Neural cell (in vitro differentiated cells): ENCODE measurements at regions not wholly inside any gene's neighbourhood (a gene's known extent, or its start where the extent isn't known, plus 50 kb on each side); places are given as distances from the start of the nearest gene placed in this dataset.

Source experiments
- H2AFZ ChIP-seq: fragments of 200-600, 300-800 bp; sonication (generic), shearing (Covaris generic); 2 replicates; pipeline ENCODE4 v1.6.0; 2014; ENCODE audit warnings: low read depth, mild to moderate bottlenecking, antibody characterized with exemption, low read length, moderate library complexity
- H3F3A ChIP-seq: fragments of 200-600 bp; shearing (Covaris generic); 2 replicates; pipeline ENCODE4 v1.6.1; 2016; ENCODE audit warnings: mild to moderate bottlenecking, moderate library complexity, mixed read lengths, antibody characterized with exemption, low read length; ENCODE audit not compliant: insufficient read depth, poor library complexity, severe bottlenecking
- H3K27ac ChIP-seq: fragments of 200-600, 300-800 bp; sonication (generic), shearing (Covaris generic); 2 replicates; pipeline ENCODE4 v1.5.1; 2014; ENCODE audit warnings: mild to moderate bottlenecking, low read length, moderate library complexity
- H3K27me3 ChIP-seq: fragments of 300-800, 200-600 bp; sonication (generic), shearing (Covaris generic); 2 replicates; pipeline ENCODE4 v1.6.0; 2014; ENCODE audit warnings: mild to moderate bottlenecking, low read depth, low read length, moderate library complexity; ENCODE audit not compliant: insufficient read depth
- H3K36me3 ChIP-seq: fragments of 300-800, 200-600 bp; sonication (generic), shearing (Covaris generic); 2 replicates; pipeline ENCODE4 v1.5.1; 2014; ENCODE audit warnings: mild to moderate bottlenecking, antibody characterized with exemption, low read length, moderate library complexity; ENCODE audit not compliant: insufficient read depth
- H3K4me2 ChIP-seq: fragments of 300-800, 200-600 bp; sonication (generic), shearing (Covaris generic); 2 replicates; pipeline ENCODE4 v1.6.0; 2014; ENCODE audit warnings: mild to moderate bottlenecking, low read length
- H3K4me3 ChIP-seq: fragments of 300-800, 200-600 bp; sonication (generic), shearing (Covaris generic); 2 replicates; pipeline ENCODE4 v1.5.1; 2014; ENCODE audit warnings: mild to moderate bottlenecking, low read length, moderate library complexity
- H3K79me2 ChIP-seq: fragments of 200-600 bp; shearing (Covaris generic); replicated peaks from 2 replicates; pipeline ENCODE4 v1.6.0; 2014; ENCODE audit warnings: mild to moderate bottlenecking, low read length, moderate library complexity; ENCODE audit not compliant: insufficient read depth
- H3K9ac ChIP-seq: fragments of 300-800, 200-600 bp; sonication (generic), shearing (Covaris generic); 2 replicates; pipeline ENCODE4 v1.6.1; 2016; ENCODE audit warnings: mild to moderate bottlenecking, low read length, mixed read lengths
- H3K9me2 ChIP-seq: fragments of 200-600 bp; shearing (Covaris generic); 2 replicates; pipeline ENCODE4 v1.6.1; 2016; ENCODE audit warnings: mild to moderate bottlenecking, low read length, mixed read lengths; ENCODE audit not compliant: insufficient read depth
- H3K9me3 ChIP-seq: fragments of 200-600, 300-800 bp; sonication (generic), shearing (Covaris generic); 2 replicates; pipeline ENCODE4 v1.6.1; 2016; ENCODE audit warnings: mild to moderate bottlenecking, mixed run types, low read length, moderate library complexity, mixed read lengths
- H4K20me1 ChIP-seq: fragments of 200-600 bp; shearing (Covaris generic); 2 replicates; pipeline ENCODE4 v1.6.1; 2016; ENCODE audit warnings: mild to moderate bottlenecking, mixed run types; ENCODE audit not compliant: insufficient read depth
- EP300 ChIP-seq: fragments of 450-650 bp; conservative IDR thresholded peaks from 2 replicates; pipeline ENCODE4 v1.6.1; 2014; ENCODE audit warnings: antibody characterized with exemption, mild to moderate bottlenecking, moderate library complexity; ENCODE audit not compliant: poor library complexity, severe bottlenecking
- EZH2 ChIP-seq: fragments of 200-600, 300-800 bp; shearing (Covaris generic), sonication (generic); IDR thresholded peaks from 2 replicates; pipeline ENCODE4 v1.6.1; 2014; ENCODE audit warnings: antibody characterized with exemption, low read length, borderline replicate concordance, mild to moderate bottlenecking; ENCODE audit not compliant: insufficient read depth, poor library complexity, severe bottlenecking
- MXI1 ChIP-seq: fragments of 450-650 bp; conservative IDR thresholded peaks from 2 replicates; pipeline ENCODE4 v1.6.1; 2014; ENCODE audit warnings: antibody characterized with exemption, mild to moderate bottlenecking; ENCODE audit not compliant: poor library complexity, severe bottlenecking
- POLR2AphosphoS5 ChIP-seq: IDR thresholded peaks from 2 replicates; pipeline ENCODE4 v1.6.1; 2012
- RAD21 ChIP-seq: fragments of 450-650 bp; conservative IDR thresholded peaks from 2 replicates; pipeline ENCODE4 v1.6.1; 2014; ENCODE audit warnings: antibody characterized with exemption, mild to moderate bottlenecking, moderate library complexity
- REST ChIP-seq: IDR thresholded peaks from 2 replicates; pipeline ENCODE4 v1.6.1; 2012; ENCODE audit warnings: borderline replicate concordance
- SMC3 ChIP-seq: fragments of 450-650 bp; conservative IDR thresholded peaks from 2 replicates; pipeline ENCODE4 v1.6.1; 2014; ENCODE audit warnings: antibody characterized with exemption, mild to moderate bottlenecking, moderate library complexity; ENCODE audit not compliant: poor library complexity
- TAF1 ChIP-seq: IDR thresholded peaks from 2 replicates; pipeline ENCODE4 v1.6.1; 2012; ENCODE audit warnings: low read depth
- TF ChIP-seq, protein P1 (sequence below): fragments of 450-650 bp; IDR thresholded peaks from 2 replicates; pipeline ENCODE4 v1.5.1; 2014; ENCODE audit warnings: antibody characterized with exemption, mild to moderate bottlenecking, moderate library complexity; ENCODE audit not compliant: poor library complexity, severe bottlenecking

- H3K36me3 ChIP-seq: no peaks in the 10 kb centered on the region
Observed at GRCh38 chr10:33733058-33733457, 398.6 kb upstream of the NRP1 start.

GRCh38 chr10:33732161-33732680 is 397.8 kb upstream of the NRP1 start:
- Histone ChIP-seq H3K9me3 (no peaks in the 10 kb centered on the region), H3K27ac (no peak overlapping the region), H3K9me2 (no peaks in the 10 kb centered on the region), H3K9ac (no peak overlapping the region), H4K20me1 (no peaks in the 10 kb centered on the region), H3K4me2 (no peak overlapping the region), H3K36me3 (no peaks in the 10 kb centered on the region), H3K79me2 (no peaks in the 10 kb centered on the region), H3K27me3 (no peaks in the 10 kb centered on the region), H3K4me3 (no peak overlapping the region), H3F3A (no peaks in the 10 kb centered on the region), H2AFZ (no peak overlapping the region)
- no peak for TF ChIP-seq EP300
- TF ChIP-seq POLR2AphosphoS5: no peak
- TF ChIP-seq MXI1: no peak
- no peak for TF ChIP-seq RAD21
- TF ChIP-seq EZH2: no peak
- TF ChIP-seq REST: no peak
- TF ChIP-seq TAF1: no peak
- no peak for TF ChIP-seq SMC3

More at GRCh38 chr10:33733058-33733457, 398.6 kb upstream of the NRP1 start:
- no peaks in the 10 kb centered on the region for H3K9me3 ChIP-seq
- no peak overlapping the region for H3K4me3 ChIP-seq
- no peaks in the 10 kb centered on the region for H4K20me1 ChIP-seq
- no peak overlapping the region for H2AFZ ChIP-seq
- H3K27ac ChIP-seq: no peak overlapping the region
- H3F3A ChIP-seq: no peaks in the 10 kb centered on the region
- no peak overlapping the region for H3K4me2 ChIP-seq
- H3K27me3 ChIP-seq: no peaks in the 10 kb centered on the region
- no peaks in the 10 kb centered on the region for H3K9me2 ChIP-seq
- H3K79me2 ChIP-seq: no peaks in the 10 kb centered on the region
- H3K9ac ChIP-seq: no peak overlapping the region
- TF ChIP-seq, protein P1, sequence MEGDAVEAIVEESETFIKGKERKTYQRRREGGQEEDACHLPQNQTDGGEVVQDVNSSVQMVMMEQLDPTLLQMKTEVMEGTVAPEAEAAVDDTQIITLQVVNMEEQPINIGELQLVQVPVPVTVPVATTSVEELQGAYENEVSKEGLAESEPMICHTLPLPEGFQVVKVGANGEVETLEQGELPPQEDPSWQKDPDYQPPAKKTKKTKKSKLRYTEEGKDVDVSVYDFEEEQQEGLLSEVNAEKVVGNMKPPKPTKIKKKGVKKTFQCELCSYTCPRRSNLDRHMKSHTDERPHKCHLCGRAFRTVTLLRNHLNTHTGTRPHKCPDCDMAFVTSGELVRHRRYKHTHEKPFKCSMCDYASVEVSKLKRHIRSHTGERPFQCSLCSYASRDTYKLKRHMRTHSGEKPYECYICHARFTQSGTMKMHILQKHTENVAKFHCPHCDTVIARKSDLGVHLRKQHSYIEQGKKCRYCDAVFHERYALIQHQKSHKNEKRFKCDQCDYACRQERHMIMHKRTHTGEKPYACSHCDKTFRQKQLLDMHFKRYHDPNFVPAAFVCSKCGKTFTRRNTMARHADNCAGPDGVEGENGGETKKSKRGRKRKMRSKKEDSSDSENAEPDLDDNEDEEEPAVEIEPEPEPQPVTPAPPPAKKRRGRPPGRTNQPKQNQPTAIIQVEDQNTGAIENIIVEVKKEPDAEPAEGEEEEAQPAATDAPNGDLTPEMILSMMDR: no peak
- TF ChIP-seq TAF1: no peak
- no peak for TF ChIP-seq REST
- no peak for TF ChIP-seq MXI1
- no peak for TF ChIP-seq EP300
- TF ChIP-seq EZH2: no peak
- TF ChIP-seq SMC3: no peak
